Endothelial cell of umbilical vein (primary cell): ENCODE measurements at regions not wholly inside any gene's neighbourhood (a gene's known extent, or its start where the extent isn't known, plus 50 kb on each side); places are given as distances from the start of the nearest gene placed in this dataset.

Experiments
- BruUV-seq: library from RNA; stranded (reverse); fragments of 400-500 nt; replicated peaks from 2 replicates; lab custom pipeline; 2021; lab: Mats Ljungman, UMichigan
- CTCF ChIA-PET: fragments of 300-600, 350-600 bp; sonication (Branson Sonifier 250); formaldehyde crosslinking; loops from one replicate; lab custom pipeline; 2021; ENCODE audit warnings: antibody characterized with exemption, inconsistent platforms; lab: Charles Lee
- POLR2A ChIA-PET: fragments of 300-600, 350-600 bp; sonication (Branson Sonifier 250); formaldehyde crosslinking; loops from one replicate; lab custom pipeline; 2021; ENCODE audit warnings: antibody characterized with exemption, inconsistent platforms; lab: Charles Lee
- DNase-seq: peaks from one replicate; pipeline ENCODE4 v3.0.0-alpha.2; 2011; ENCODE audit warnings: low read depth, low spot score
- FAIRE-seq: peaks from 2 replicates; lab custom pipeline; 2011; peaks lifted over from hg19 to GRCh38; lab: Jason Lieb, UNC
- H2AFZ ChIP-seq: 2 replicates; pipeline ENCODE4 v1.6.0; 2012; ENCODE audit warnings: low read depth, low read length, control low read depth, inconsistent platforms
- H3K27ac ChIP-seq: 2 replicates; pipeline ENCODE4 v1.5.1; 2011; ENCODE audit warnings: low read depth, mild to moderate bottlenecking, control low read depth, low read length, moderate library complexity; ENCODE audit not compliant: insufficient read depth
- H3K27me3 ChIP-seq, 2 experiments: 2 replicates each; pipeline versions ENCODE4 v1.6.0 to v1.6.1; 2011; ENCODE audit warnings: low read length in 2 of 2, mixed read lengths in 1 of 2; ENCODE audit not compliant: control insufficient read depth in 2 of 2, insufficient read depth in 2 of 2
- H3K36me3 ChIP-seq, 2 experiments: 2 replicates in 1 of 2; 3 replicates in 1 of 2; pipeline ENCODE4 v1.5.1; 2011; ENCODE audit warnings: low read length in 2 of 2, mild to moderate bottlenecking in 1 of 2, moderate library complexity in 1 of 2; ENCODE audit not compliant: control insufficient read depth in 2 of 2, insufficient read depth in 2 of 2; ENCODE audit errors: extremely low read depth in 1 of 2
- H3K4me1 ChIP-seq: 3 replicates; pipeline ENCODE4 v1.5.1; 2011; ENCODE audit warnings: mild to moderate bottlenecking, low read length; ENCODE audit not compliant: control insufficient read depth, insufficient read depth; ENCODE audit errors: extremely low read depth
- H3K4me2 ChIP-seq: 2 replicates; pipeline ENCODE4 v1.6.1; 2011; ENCODE audit warnings: low read length, control low read depth, mixed read lengths; ENCODE audit not compliant: insufficient read depth
- H3K4me3 ChIP-seq, 3 experiments: fragments of 200-600 bp in 1 of 3; sonication (generic), shearing (Covaris generic) in 1 of 3; replicated peaks in 1 of 3; 2 replicates each; pipeline ENCODE4 v1.5.1; 2011 to 2016; ENCODE audit warnings: control low read depth in 3 of 3, low read length in 3 of 3, mild to moderate bottlenecking in 2 of 3, inconsistent platforms in 1 of 3, low read depth in 1 of 3, moderate library complexity in 1 of 3; ENCODE audit not compliant: insufficient read depth in 1 of 3
- H3K79me2 ChIP-seq: 2 replicates; pipeline ENCODE4 v1.6.0; 2012; ENCODE audit warnings: low read length, inconsistent platforms; ENCODE audit not compliant: control insufficient read depth, insufficient read depth
- H3K9ac ChIP-seq: replicated peaks from 2 replicates; pipeline ENCODE3; 2011; ENCODE audit warnings: low read length, control low read depth; ENCODE audit not compliant: insufficient read depth; ENCODE audit errors: extremely low read depth
- H3K9me1 ChIP-seq: replicated peaks from 3 replicates; pipeline ENCODE4 v1.6.0; 2011; ENCODE audit warnings: mild to moderate bottlenecking, low read length; ENCODE audit not compliant: control insufficient read depth, insufficient read depth; ENCODE audit errors: extremely low read depth
- H3K9me3 ChIP-seq: replicated peaks from 2 replicates; pipeline ENCODE4 v1.5.1; 2012; ENCODE audit warnings: low read length, inconsistent platforms; ENCODE audit not compliant: control insufficient read depth, insufficient read depth
- H4K20me1 ChIP-seq: replicated peaks from 2 replicates; pipeline ENCODE3; 2011; ENCODE audit warnings: mild to moderate bottlenecking, low read length; ENCODE audit not compliant: control insufficient read depth, insufficient read depth; ENCODE audit errors: extremely low read depth
- CTCF ChIP-seq, 2 donors: IDR thresholded peaks; 1 replicate in 1 of 2; 2 replicates in 1 of 2; pipeline ENCODE4 v1.5.1; 2011; ENCODE audit warnings: low read length in 2 of 2, mild to moderate bottlenecking in 2 of 2, moderate library complexity in 2 of 2, control low read depth in 1 of 2, inconsistent platforms in 1 of 2, low read depth in 1 of 2; ENCODE audit not compliant: insufficient read depth in 1 of 2; ENCODE audit errors: extremely low read depth in 1 of 2
- EZH2 ChIP-seq: IDR thresholded peaks from 2 replicates; pipeline ENCODE4 v1.6.1; 2012; ENCODE audit warnings: borderline replicate concordance, low read depth, mild to moderate bottlenecking, moderate library complexity, low read length, inconsistent platforms; ENCODE audit not compliant: severe bottlenecking
- FOS ChIP-seq: IDR thresholded peaks from 2 replicates; pipeline ENCODE4 v1.6.1; 2011; ENCODE audit warnings: mild to moderate bottlenecking, low read length, moderate library complexity, borderline replicate concordance; ENCODE audit not compliant: insufficient read depth
- GATA2 ChIP-seq: IDR thresholded peaks from 2 replicates; pipeline ENCODE4 v1.7.0; 2011; ENCODE audit warnings: low read depth, mild to moderate bottlenecking, moderate library complexity, mixed read lengths, low read length; ENCODE audit not compliant: insufficient read length, insufficient read depth
- JUN ChIP-seq: IDR thresholded peaks from 2 replicates; pipeline ENCODE4 v1.6.1; 2011; ENCODE audit warnings: borderline replicate concordance, low read depth; ENCODE audit not compliant: insufficient read length, insufficient read depth
- MAX ChIP-seq: IDR thresholded peaks from 2 replicates; pipeline ENCODE4 v1.6.1; 2011; ENCODE audit not compliant: insufficient read depth, insufficient read length
- MYC ChIP-seq: IDR thresholded peaks from one replicate; pipeline ENCODE4 v1.6.1; 2011; ENCODE audit warnings: mild to moderate bottlenecking, low read depth, low read length
- POLR2A ChIP-seq: IDR thresholded peaks from 2 replicates; pipeline ENCODE4 v1.6.1; 2012; ENCODE audit warnings: low read depth, mild to moderate bottlenecking, control low read depth, low read length
- POLR2AphosphoS5 ChIP-seq: IDR thresholded peaks from 2 replicates; pipeline ENCODE4 v1.6.1; 2012; ENCODE audit warnings: low read depth, mild to moderate bottlenecking, control low read depth, low read length, moderate library complexity; ENCODE audit not compliant: insufficient read depth
- dilution Hi-C: fragments of 300-500 bp; cut with MboI; formaldehyde crosslinking; loops from one replicate; pipeline ENCODE4 v1.15.0; 2019; ENCODE audit warnings: low sequenced_read_pairs; ENCODE audit not compliant: extremely low pct_ligation_motif_present
- intact Hi-C: fragments of 100-400 bp; cut with micrococcal nuclease; formaldehyde crosslinking; loops from one replicate; pipeline ENCODE4 v1.10.0; 2022

- Histone ChIP-seq H3K27ac (no peak overlapping the region), H2AFZ (no peak overlapping the region), H4K20me1 (no peaks in the 10 kb centered on the region), H3K9ac (no peak overlapping the region), H3K27me3 (no peaks in the 10 kb centered on the region), H3K4me2 (no peak overlapping the region), H3K36me3 (no peaks in the 10 kb centered on the region), H3K4me1 (no peaks in the 10 kb centered on the region), H3K4me3 (no peak overlapping the region), H3K79me2 (no peaks in the 10 kb centered on the region), H3K9me1 (no peaks in the 10 kb centered on the region), H3K9me3 (no peaks in the 10 kb centered on the region)
- no peak for FAIRE-seq
- intact Hi-C loops (no loop called here), dilution Hi-C loops (no loop called here)
- TF ChIP-seq FOS = no peak
- no peak for TF ChIP-seq CTCF (IDR thresholded peaks at IDR 0.05; ENCODE audit: extremely low read depth in 1 of 2, insufficient read depth in 1 of 2, low read depth in 1 of 2, low read length in 2 of 2)
- TF ChIP-seq EZH2 = no peak
- ChIA-PET CTCF (no interaction called here), POLR2A (no interaction called here)
- BruUV-seq = no TSS peak
- no peak for DNase-seq
Observed at GRCh38 chr5:114118511-114118910, 243.4 kb upstream of the KCNN2 start.

- Histone ChIP-seq H3K9me1 (no peaks in the 10 kb centered on the region), H3K36me3 (no peaks in the 10 kb centered on the region), H3K4me3 (no peak overlapping the region), H3K27ac (no peak overlapping the region), H4K20me1 (no peaks in the 10 kb centered on the region), H3K27me3 (no peaks in the 10 kb centered on the region), H3K79me2 (no peaks in the 10 kb centered on the region), H3K4me2 (no peak overlapping the region), H3K9me3 (no peaks in the 10 kb centered on the region), H2AFZ (no peak overlapping the region), H3K9ac (no peak overlapping the region), H3K4me1 (no peaks in the 10 kb centered on the region)
- dilution Hi-C loops (no loop called here), intact Hi-C loops (no loop called here)
- FAIRE-seq = no peak
- no peak for TF ChIP-seq GATA2
- TF ChIP-seq POLR2AphosphoS5 = no peak
- no peak for TF ChIP-seq POLR2A
- no peak for TF ChIP-seq MAX
- TF ChIP-seq CTCF (IDR thresholded peaks at IDR 0.05; ENCODE audit: extremely low read depth in 1 of 2, insufficient read depth in 1 of 2, low read depth in 1 of 2, low read length in 2 of 2) = no peak
- no peak for TF ChIP-seq JUN
- TF ChIP-seq MYC = no peak
- TF ChIP-seq FOS = no peak
- TF ChIP-seq EZH2 = no peak
- no peak for DNase-seq
- CTCF ChIA-PET = no interaction called here
- BruUV-seq = no TSS peak
- POLR2A ChIA-PET = no interaction called here
Observed at GRCh38 chr5:114120166-114120565, 241.7 kb upstream of the KCNN2 start.
